ENCODE measurements at regions not wholly inside any gene's neighbourhood (a gene's known extent, or its start where the extent isn't known, plus 50 kb on each side); places are given as distances from the start of the nearest gene placed in this dataset.

GRCh38 chr2:118711603-118712002 lies 135.8 kb downstream of the EN1 start:
- no peak overlapping the region for H3K27ac ChIP-seq
- TF ChIP-seq POLR2A (IDR thresholded peaks at IDR 0.05) (no peak), EP300 (IDR thresholded peaks at IDR 0.05) (no peak), CTCF (IDR thresholded peaks at IDR 0.05) (no peak)
- H3K4me1 ChIP-seq (ENCODE audit: insufficient read depth): no peaks in the 10 kb centered on the region
- WGBS, 3 donors: 81 to 92% (median 82%) methylated on average over 5 of the region's 5 CpGs
- no peaks in the 10 kb centered on the region for H3K36me3 ChIP-seq
- DNase-seq: no peak
- H3K4me3 ChIP-seq: no peak overlapping the region
- no peaks in the 10 kb centered on the region for H3K27me3 ChIP-seq
- intact Hi-C loops (cut with DNase I): no loop called here
- no peaks in the 10 kb centered on the region for H3K9me3 ChIP-seq

GRCh38 chr2:118710481-118710880 lies 137.0 kb downstream of the EN1 start:
- Histone ChIP-seq H3K27ac (no peak overlapping the region), H3K9me3 (no peaks in the 10 kb centered on the region), H3K4me1 (ENCODE audit: insufficient read depth) (no peaks in the 10 kb centered on the region), H3K4me3 (no peak overlapping the region), H3K27me3 (no peaks in the 10 kb centered on the region), H3K36me3 (no peaks in the 10 kb centered on the region)
- intact Hi-C loops (cut with DNase I): no loop called here
- TF ChIP-seq CTCF (IDR thresholded peaks at IDR 0.05) (no peak), POLR2A (IDR thresholded peaks at IDR 0.05) (no peak), EP300 (IDR thresholded peaks at IDR 0.05) (no peak)
- WGBS, 3 donors: 37 to 53% (median 43%) methylated on average over 2 of the region's 2 CpGs
- DNase-seq: no peak

GRCh38 chr2:118709786-118710185 lies 137.7 kb downstream of the EN1 start:
- Histone ChIP-seq H3K4me1 (ENCODE audit: insufficient read depth) (no peaks in the 10 kb centered on the region), H3K9me3 (no peaks in the 10 kb centered on the region), H3K27me3 (no peaks in the 10 kb centered on the region), H3K36me3 (no peaks in the 10 kb centered on the region), H3K4me3 (no peak overlapping the region), H3K27ac (no peak overlapping the region)
- no peak for DNase-seq
- WGBS, 3 donors: 62 to 68% (median 65%) methylated on average over 3 of the region's 3 CpGs
- intact Hi-C loops (cut with DNase I): no loop called here
- no peak for TF ChIP-seq EP300 (IDR thresholded peaks at IDR 0.05)

GRCh38 chr2:118706844-118707243 lies 140.6 kb downstream of the EN1 start:
- no peaks in the 10 kb centered on the region for H3K36me3 ChIP-seq

GRCh38 chr2:118706371-118706770 lies 141.1 kb downstream of the EN1 start:
- no peaks in the 10 kb centered on the region for H3K9me3 ChIP-seq
- DNase-seq: no peak
- H3K4me1 ChIP-seq (ENCODE audit: insufficient read depth): no peaks in the 10 kb centered on the region
- TF ChIP-seq EP300 (IDR thresholded peaks at IDR 0.05): no peak
- no peak for TF ChIP-seq POLR2A (IDR thresholded peaks at IDR 0.05)
- TF ChIP-seq CTCF (IDR thresholded peaks at IDR 0.05): no peak
- intact Hi-C loops (cut with DNase I): no loop called here
- no peaks in the 10 kb centered on the region for H3K27me3 ChIP-seq
- H3K4me3 ChIP-seq: no peak overlapping the region
- H3K27ac ChIP-seq: no peak overlapping the region
- 66 to 77% (median 68%) methylated on average over 4 of the region's 4 CpGs for WGBS, 3 donors
- no peaks in the 10 kb centered on the region for H3K36me3 ChIP-seq

More at GRCh38 chr2:118706844-118707243, 140.6 kb downstream of the EN1 start:
- H3K9me3 ChIP-seq: no peaks in the 10 kb centered on the region
- WGBS, 3 donors: 69 to 89% (median 86%) methylated on average over 1 of the region's 1 CpG
- no peaks in the 10 kb centered on the region for H3K27me3 ChIP-seq
- no peak for DNase-seq
- TF ChIP-seq EP300 (IDR thresholded peaks at IDR 0.05) (no peak), CTCF (IDR thresholded peaks at IDR 0.05) (no peak), POLR2A (IDR thresholded peaks at IDR 0.05) (no peak)
- no peak overlapping the region for H3K4me3 ChIP-seq
- intact Hi-C loops (cut with DNase I): no loop called here
- H3K4me1 ChIP-seq (ENCODE audit: insufficient read depth): no peaks in the 10 kb centered on the region
- H3K27ac ChIP-seq: no peak overlapping the region

Measured in ovary (tissue), 7 donors.